Smooth muscle cell (in vitro differentiated cells): ENCODE measurements at regions not wholly inside any gene's neighbourhood (a gene's known extent, or its start where the extent isn't known, plus 50 kb on each side); places are given as distances from the start of the nearest gene placed in this dataset.
A peak's percentile ranks its signal among the peaks of the same experiment; 100 is the strongest.

Experiments
- DNase-seq: peaks from one replicate; lab custom pipeline; 2025; ENCODE audit not compliant: unreplicated experiment; lab: John Stamatoyannopoulos, UW
- H2AFZ ChIP-seq: fragments of 200-600 bp; sonication (generic); 2 replicates; pipeline ENCODE4 v1.6.0; 2016; ENCODE audit warnings: antibody characterized with exemption, low read depth, mild to moderate bottlenecking
- H3F3A ChIP-seq: fragments of 200-600 bp; sonication (generic); 2 replicates; pipeline ENCODE4 v1.6.0; 2017; ENCODE audit warnings: antibody characterized with exemption, low read depth
- H3K27ac ChIP-seq: fragments of 200-600 bp; sonication (generic); 2 replicates; pipeline ENCODE4 v1.5.1; 2016; ENCODE audit warnings: low read depth, mild to moderate bottlenecking
- H3K27me3 ChIP-seq: fragments of 200-600 bp; sonication (generic); 2 replicates; pipeline ENCODE4 v1.6.1; 2016; ENCODE audit warnings: low read depth, mild to moderate bottlenecking
- H3K36me3 ChIP-seq: fragments of 200-600 bp; sonication (generic); 2 replicates; pipeline ENCODE4 v1.5.1; 2016; ENCODE audit warnings: low read depth
- H3K4me1 ChIP-seq: fragments of 200-600 bp; sonication (generic); 2 replicates; pipeline ENCODE4 v1.5.1; 2016; ENCODE audit warnings: low read depth
- H3K4me2 ChIP-seq: fragments of 200-600 bp; sonication (generic); 2 replicates; pipeline ENCODE4 v1.6.0; 2016; ENCODE audit warnings: mild to moderate bottlenecking
- H3K4me3 ChIP-seq: fragments of 200-600 bp; sonication (generic); 2 replicates; pipeline ENCODE4 v1.5.1; 2016; ENCODE audit warnings: mild to moderate bottlenecking
- H3K79me2 ChIP-seq: fragments of 200-600 bp; sonication (generic); 2 replicates; pipeline ENCODE4 v1.6.0; 2016; ENCODE audit warnings: low read depth, mild to moderate bottlenecking
- H3K9ac ChIP-seq: fragments of 200-600 bp; sonication (generic); 2 replicates; pipeline ENCODE4 v1.6.0; 2016; ENCODE audit warnings: low read depth
- H3K9me3 ChIP-seq: fragments of 200-600 bp; sonication (generic); replicated peaks from 2 replicates; pipeline ENCODE4 v1.5.1; 2016; ENCODE audit warnings: low read depth
- H4K20me1 ChIP-seq: fragments of 200-600 bp; sonication (generic); 2 replicates; pipeline ENCODE4 v1.6.0; 2016; ENCODE audit warnings: low read depth
- CTCF ChIP-seq: fragments of 200-600 bp; sonication (generic); IDR thresholded peaks from 2 replicates; pipeline ENCODE4 v1.5.1; 2017; ENCODE audit warnings: borderline replicate concordance, mild to moderate bottlenecking, antibody characterized with exemption; ENCODE audit not compliant: insufficient read depth, poor library complexity, severe bottlenecking
- WGBS: methylation state at CpG from one replicate; pipeline ENCODE4 v1.1.7; 2016; ENCODE audit warnings: low lambda C conversion rate; 5-methylcytosine and 5-hydroxymethylcytosine counted together

DNA sequence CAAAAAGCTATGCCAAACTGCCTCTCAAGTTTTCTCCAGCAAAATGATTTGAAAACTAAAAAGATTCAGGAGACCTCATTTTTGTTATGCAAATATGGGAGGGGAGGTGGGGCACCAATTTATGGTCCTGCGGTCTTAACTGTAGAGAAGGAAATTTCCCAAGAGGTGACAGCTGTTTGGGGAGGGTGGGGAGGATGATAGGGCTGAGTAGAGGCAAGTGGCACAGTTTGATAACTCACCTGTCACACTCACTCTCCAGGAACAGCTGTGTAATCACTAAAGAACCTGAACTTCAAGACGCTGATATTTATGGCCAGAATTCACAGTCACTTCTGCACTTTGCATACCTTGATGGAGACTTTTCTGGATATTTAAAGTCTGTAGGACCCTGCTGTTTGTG, 232.9 kb upstream of the STARD13 start:
- no peaks in the 10 kb centered on the region for H4K20me1 ChIP-seq
- WGBS: 81% methylated on average over 2 of the region's 2 CpGs

DNA sequence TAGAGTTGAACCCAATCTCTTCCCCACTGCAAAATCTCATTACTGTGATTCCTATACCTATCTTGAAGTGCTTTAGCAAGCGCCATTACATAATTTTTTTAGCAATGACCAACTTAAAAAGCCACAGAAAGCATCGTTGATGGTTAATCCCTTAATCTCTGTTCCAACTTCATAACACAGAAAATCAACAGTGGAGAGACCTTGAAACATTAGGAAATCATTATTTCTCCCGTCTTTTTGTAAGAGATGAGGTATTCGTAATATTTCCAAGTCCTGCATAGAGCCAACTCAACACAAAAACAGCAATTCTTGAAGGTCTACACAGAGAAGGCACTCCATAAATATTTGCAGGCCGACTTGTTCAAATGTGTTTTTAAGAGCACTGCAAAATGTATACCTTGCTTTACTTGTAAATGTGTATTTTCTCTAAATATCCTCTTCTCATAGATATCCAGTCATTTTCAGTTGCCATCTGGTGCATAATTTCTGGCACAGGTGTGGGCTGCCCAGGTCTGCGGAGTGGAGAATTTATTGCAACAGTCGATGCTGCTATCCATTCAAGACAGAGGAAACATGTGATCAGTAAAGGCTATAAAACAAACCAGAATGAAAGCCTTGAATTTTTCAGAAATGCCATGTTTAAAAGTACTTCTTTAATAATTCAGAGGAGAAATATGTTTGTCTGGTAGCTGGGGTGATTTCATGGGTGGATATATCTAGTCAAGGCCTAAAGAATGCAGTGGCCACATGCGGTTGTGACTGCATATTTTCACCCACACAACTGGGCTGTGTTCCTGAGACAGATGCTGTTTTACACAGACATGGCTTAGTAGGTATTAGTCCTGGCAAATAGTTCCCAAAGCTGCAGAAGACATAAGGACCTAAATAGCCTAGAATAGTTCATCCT, 234.3 kb upstream of the STARD13 start:
- Histone ChIP-seq H3K27ac (peak overlapping the region; percentile 95), H3K4me1 (peaks cover 30% of the 10 kb centered on the region), H2AFZ (no peak overlapping the region), H3K27me3 (no peaks in the 10 kb centered on the region), H3K9ac (peak overlapping the region; percentile 67), H3F3A (peaks cover 29% of the 10 kb centered on the region), H3K4me3 (no peak overlapping the region), H3K36me3 (no peaks in the 10 kb centered on the region), H4K20me1 (no peaks in the 10 kb centered on the region), H3K4me2 (peak overlapping the region; percentile 76), H3K79me2 (no peaks in the 10 kb centered on the region), H3K9me3 (no peaks in the 10 kb centered on the region)
- no peak for DNase-seq
- TF ChIP-seq CTCF: no peak
- 31% methylated on average over 8 of the region's 8 CpGs for WGBS

More for the DNA sequence above, 232.9 kb upstream of the STARD13 start:
- Histone ChIP-seq H3K27ac (peak overlapping the region; percentile 95), H3K36me3 (no peaks in the 10 kb centered on the region), H3K4me3 (no peak overlapping the region), H3K4me2 (no peak overlapping the region), H3K9ac (no peak overlapping the region), H3K27me3 (no peaks in the 10 kb centered on the region), H2AFZ (no peak overlapping the region), H3K9me3 (no peaks in the 10 kb centered on the region), H3F3A (peaks cover 29% of the 10 kb centered on the region), H3K4me1 (peaks cover 16% of the 10 kb centered on the region), H3K79me2 (no peaks in the 10 kb centered on the region)
- no peak for TF ChIP-seq CTCF
- no peak for DNase-seq

DNA sequence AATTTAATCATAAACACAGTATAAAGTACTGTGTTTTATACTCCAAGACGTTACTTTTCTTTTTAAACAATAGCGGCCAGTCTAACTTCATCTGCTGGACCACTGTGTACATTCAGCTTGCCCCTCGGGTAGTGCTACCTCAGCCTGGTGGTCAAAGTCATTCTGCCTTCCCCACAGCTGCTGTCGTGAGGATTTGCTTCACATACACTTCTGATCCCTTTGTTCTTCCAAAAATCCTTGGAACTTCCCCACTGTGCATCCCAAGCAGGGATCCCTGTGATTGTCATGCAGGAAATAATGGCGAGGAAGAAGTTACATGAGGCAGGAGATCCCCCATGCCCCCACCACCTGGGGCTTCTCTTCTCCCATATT, 234.9 kb upstream of the STARD13 start:
- Histone ChIP-seq H3K4me1 (peaks cover 30% of the 10 kb centered on the region), H3K9ac (peak overlapping the region; percentile 67), H4K20me1 (no peaks in the 10 kb centered on the region), H3K79me2 (no peaks in the 10 kb centered on the region), H3K4me2 (peak overlapping the region; percentile 69), H3K4me3 (no peak overlapping the region), H3K27ac (peak overlapping the region; percentile 95), H3K36me3 (no peaks in the 10 kb centered on the region), H3F3A (peaks cover 29% of the 10 kb centered on the region), H3K9me3 (no peaks in the 10 kb centered on the region), H3K27me3 (no peaks in the 10 kb centered on the region), H2AFZ (no peak overlapping the region)
- no peak for TF ChIP-seq CTCF
- WGBS: 34% methylated on average over 5 of the region's 5 CpGs
- no peak for DNase-seq
